ENCODE measurements at regions not wholly inside any gene's neighbourhood (a gene's known extent, or its start where the extent isn't known, plus 50 kb on each side); places are given as distances from the start of the nearest gene placed in this dataset.

- TF ChIP-seq CTCF (IDR thresholded peaks at IDR 0.05): no peak
- no peak for TF ChIP-seq POLR2A (IDR thresholded peaks at IDR 0.05)
- no peak for TF ChIP-seq POLR2AphosphoS5 (IDR thresholded peaks at IDR 0.05)
Observed at GRCh38 chr13:33485247-33485646, 199.7 kb upstream of the STARD13 start.
